Inflammatory macrophage treated with lipopolysaccharide for 1 hour (primary cell): ENCODE measurements at regions not wholly inside any gene's neighbourhood (a gene's known extent, or its start where the extent isn't known, plus 50 kb on each side); places are given as distances from the start of the nearest gene placed in this dataset.

ENCODE experiments used
- DNase-seq, 2 donors: peaks; one replicate each; pipeline ENCODE4 v3.0.0-alpha.2; 2020 to 2022

DNA sequence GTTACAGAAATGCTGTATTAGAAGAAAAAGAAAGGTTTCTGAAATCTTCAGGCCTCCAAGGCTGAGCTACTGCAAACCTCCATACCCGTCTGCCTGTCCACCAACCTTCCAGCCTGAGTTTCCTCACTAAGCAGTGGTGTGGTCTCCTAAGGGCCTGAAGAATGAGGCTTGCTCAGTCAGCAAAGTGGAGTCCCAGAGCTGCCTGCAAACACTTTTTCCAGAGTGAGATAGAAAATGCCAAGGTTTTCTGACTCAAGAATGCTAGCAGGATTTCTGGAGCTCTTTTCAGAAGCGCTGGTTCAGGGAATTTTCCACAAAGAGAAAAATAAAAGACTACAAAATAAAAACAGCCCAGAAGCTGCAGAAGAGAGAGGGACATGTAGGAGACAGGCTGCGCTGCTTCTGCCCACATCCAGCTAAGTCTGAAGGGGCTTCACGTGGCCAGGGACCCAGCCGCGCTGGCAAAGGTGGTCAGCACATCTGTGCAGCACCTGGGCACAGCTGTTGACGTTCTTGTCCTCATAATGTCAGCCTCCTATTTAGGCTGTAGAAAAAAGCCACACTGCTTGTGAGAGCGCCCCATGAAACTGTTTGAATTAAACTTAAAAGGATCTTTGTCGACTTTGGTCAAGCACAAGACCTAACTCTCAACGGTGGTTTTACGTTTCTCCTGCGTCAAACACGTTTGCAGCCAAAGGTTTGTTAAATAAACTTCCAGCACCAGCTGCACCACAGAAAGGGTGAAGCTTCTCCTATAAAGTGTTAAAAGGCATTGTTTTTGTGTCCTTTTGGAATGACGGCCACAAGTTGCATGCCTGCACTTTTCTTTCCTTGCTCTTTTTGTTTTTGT lies 209.0 kb downstream of the THBS2 start:
- no peak for DNase-seq

DNA sequence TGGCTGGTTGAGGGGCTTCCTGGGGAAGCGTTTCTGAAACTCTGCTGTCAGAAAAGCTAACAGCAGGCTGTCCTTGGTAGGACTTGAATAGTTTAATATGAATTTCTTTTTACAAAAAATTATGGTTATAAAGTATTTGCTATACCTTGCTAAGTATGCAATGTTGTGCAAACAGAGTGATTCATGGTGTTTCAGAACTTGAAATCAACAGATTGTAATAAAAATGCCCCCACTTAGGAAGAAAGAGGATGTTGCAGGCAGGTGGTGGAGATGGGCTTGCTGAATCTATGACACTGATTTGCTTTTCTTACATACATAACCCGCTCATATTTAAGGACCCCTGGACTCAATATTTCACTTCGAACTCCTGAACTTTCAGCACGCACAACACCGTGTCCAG lies 211.6 kb downstream of the THBS2 start:
- no peak for DNase-seq

DNA sequence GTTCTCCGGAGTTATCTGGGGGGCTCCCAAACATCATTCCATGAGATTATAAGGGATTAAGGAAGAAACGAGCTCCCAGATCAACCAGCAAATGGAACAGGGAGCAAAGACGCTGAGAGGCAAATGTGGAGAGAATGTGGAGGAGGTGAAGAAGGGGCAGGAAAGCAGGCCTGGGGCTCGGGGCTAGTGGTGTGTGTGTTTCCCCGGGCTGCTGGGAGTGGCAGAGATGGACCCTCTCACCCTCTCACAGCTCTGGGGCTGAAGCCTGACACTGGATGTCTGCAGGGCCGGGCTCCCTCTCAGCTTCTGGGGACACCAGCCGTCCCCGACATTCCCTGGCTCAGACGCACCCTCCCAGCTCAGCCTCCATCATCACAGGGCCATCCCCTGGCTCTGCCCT lies 212.6 kb downstream of the THBS2 start:
- no peak for DNase-seq

DNA sequence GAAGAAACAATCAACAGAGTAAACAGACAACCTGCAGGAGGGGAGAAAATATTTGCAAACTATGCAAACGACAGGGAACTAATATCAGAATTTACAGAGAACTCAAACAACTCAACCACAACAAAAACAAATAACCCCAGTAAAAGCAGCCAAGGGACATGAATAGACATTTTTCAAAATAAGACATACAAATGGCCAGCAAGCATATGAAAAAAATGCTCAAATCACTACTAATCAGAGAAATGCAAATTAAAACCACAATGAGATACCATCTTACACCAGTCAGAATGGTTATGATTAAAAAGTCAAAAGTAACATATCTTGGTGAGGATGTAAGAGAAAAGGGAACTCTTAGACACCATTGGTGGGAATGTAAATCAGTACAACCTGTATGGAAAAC lies 215.0 kb downstream of the THBS2 start:
- DNase-seq, result no peak

DNA sequence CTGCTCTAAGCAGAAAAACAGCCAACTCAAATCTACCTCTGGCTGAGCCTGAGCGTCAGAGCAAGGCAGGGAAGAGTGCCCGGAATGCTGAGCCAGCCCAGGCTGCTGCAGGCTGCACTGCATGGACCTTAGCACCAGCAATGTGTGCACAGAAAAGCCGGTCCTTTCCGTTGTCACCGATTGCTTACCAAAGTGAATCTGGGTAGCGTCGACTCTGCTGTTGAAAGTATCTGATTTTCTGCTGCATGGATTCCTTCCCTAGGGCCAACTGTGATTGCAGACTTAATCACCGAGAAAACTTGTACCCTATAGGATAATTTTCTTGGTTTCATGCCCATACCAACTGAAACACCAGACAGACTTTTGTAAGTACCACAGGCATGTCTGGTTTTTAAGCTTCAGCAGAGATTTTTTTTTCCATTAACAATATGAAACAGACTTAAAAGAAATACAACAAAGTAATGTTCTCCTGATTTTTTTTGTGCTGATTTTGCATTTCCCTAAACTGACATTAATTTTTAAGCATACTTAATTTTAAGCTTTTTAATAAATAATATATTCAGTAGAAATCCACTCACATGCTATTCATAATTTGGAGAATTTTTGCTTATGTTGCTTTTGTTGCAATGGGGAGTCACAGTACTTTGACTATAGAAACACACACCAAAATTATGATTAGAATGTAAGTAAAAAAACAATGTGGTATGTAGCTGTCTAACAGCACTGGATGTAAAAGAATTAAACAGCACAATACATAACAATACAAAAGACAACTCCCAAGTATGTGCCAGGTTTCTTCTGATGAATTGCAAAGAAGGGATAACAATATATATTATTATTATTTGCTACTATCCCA lies 218.0 kb downstream of the THBS2 start:
- no peak for DNase-seq

DNA sequence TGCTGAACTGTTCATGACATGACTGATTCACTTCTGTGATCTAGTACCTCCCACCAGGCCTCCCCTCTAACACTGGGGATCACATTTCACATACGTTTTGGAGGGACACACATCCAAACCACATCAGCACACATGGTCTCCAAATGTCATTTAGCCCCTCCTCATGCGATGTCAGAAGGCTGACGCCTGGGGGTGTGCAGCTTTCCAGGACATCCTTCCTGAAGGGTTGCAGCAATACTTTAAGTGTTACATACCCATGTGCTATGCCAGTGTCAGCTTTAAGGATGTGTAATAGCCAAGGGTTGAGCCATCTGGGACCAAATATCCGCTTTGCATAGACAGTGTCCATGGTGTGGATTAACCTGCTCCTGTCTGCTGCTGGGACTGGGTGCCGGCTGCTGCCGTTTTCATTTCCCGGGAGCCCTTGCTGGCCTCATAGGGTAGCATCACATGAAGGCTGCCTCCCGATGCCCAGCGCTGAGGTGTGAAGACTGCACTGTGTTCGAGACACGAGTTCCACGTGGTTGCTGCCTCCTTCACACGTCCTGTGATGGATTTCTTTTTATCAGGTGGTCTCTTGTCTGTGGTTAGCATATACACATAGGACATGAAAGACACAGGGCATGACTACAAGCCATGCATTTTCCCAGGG lies 219.0 kb downstream of the THBS2 start:
- DNase-seq, result no peak

DNA sequence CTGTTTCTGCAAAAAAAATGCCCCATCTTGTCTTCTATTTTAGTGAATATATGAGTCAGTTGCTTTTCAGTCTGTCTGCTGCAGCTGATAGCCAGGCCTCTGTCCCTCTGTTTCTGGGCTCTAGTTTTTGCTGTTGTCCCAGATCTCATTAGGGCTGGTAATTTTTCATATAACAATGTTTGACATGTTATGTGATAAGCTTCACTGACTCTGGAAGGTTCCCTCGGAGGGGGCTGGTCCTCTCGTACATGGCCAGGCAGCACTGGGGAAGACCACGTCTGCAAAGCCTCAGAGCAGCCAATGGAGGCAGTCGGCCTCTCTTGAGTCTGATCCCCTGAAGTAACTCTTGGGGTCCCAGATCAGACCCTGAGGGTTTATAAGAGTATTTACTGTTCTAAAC lies 223.8 kb downstream of the THBS2 start:
- no peak for DNase-seq

DNA sequence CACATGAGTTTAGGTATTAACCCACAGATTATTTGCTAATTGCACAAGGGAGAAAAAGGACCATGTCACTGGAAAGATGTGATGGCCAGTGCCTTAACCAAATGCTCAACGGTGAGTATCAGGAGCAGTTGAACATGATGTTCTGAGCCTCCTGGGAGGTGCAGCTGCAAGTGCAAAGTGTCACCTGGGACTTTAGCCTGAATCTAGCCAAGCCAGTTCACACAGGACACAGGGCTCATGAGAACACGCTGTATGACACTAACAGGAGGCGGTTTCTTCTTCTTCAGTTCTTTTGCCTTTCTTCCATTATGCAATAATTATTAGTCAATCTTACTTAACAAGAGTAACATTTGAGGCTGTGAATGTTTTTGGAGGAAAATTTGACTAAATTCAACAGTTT lies 225.3 kb downstream of the THBS2 start:
- DNase-seq, result no peak

DNA sequence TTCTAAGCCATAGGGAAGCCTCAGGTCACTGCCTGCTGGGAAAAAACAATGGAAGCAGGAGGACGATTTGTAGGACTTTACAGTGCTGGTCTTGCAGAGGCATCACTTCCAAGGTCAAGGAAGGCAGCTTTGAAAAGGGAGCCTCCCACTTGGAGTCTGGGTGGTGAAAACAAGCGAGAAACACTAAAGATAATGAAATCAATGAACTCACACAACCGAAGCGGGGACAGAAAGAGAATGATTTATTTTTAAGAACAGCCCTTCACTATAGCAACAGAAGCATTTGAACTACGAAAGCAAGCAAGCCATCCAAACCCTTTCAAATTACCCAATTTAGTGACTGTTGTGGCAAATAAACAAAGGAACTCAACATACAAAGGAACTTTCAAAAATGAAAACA lies 227.5 kb downstream of the THBS2 start:
- no peak for DNase-seq

DNA sequence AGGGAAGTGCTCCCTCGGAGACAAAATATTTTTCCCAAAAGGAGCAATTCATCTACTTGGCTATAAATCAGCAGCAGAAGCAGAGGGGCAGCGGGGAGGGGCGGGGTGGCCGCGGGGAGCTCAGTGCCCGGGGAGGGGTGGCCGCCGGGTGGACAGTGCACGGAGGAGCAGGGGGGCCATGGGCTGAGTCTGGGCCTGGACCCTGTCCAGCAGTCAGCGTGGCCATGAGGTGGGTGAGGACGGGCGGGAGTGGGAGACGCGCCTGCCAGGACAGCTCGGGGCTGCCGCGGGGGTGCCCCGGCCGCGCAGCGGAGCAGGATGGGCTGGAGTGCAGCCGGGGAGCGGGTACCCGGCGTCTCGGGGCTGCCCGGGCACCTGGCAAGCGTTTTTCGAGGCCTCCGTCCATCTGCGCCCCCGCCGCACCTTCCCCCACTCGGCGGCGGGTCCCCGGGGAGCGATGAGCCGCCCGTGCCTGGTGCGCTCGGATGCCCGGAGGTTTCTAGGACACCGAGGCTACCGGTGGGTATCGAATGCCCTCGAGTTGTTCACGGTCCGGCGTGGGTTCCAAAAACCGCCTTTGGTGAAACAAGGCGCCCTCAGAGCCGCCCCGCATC lies 229.5 kb downstream of the THBS2 start:
- DNase-seq, result no peak

DNA sequence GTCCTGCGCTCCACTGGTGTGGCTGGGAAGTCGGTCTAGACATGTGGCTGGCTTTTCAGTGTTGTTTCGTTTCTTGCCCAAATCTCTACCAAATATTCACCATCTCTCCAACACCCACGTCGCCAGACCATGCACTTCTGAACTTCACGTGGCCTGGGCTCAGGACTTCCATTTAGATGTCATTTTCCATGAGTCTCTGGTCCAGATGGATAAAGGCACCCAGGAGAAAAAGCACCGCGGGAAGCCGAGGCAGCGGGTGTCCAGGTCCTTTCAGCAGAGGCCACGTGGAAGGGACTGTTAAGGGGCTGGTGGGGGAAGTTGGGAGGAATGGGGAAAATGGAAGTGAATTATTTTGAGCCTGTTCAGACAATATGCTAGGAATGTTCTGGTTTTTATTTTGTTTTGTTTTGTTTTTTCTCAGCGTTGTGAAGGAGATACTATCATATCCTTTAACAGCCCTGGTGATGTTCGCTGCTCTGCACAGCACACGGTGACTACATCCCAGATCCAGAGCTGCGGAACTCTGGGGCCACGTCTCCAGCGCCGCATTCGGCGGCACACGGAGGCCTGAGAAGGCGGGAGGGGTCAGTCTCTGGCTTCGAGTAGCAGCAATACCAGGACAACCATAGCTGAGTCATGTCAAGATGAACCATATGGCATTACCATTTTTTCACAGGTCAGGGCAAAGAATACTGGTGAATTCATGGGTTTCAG lies 230.3 kb downstream of the THBS2 start:
- DNase-seq, result no peak

DNA sequence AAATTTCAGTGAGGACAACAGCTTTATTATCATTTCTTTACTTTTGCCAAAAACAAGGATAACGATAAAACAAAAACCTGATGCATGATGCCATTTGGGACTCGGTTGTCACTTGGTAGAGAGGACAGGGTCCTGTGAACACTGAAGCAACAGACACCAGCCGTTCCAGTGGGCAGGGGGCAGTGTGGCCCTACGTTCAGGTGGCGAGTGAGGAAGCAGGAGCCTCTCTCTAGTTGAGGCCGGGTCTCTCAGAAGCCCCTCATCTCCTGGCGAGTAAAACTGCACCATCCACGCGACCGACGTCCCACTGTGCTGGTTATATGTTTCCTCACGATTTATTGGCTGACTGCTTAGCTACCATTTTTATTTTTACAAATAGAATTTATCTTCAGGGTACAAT lies 231.6 kb downstream of the THBS2 start:
- no peak for DNase-seq

DNA sequence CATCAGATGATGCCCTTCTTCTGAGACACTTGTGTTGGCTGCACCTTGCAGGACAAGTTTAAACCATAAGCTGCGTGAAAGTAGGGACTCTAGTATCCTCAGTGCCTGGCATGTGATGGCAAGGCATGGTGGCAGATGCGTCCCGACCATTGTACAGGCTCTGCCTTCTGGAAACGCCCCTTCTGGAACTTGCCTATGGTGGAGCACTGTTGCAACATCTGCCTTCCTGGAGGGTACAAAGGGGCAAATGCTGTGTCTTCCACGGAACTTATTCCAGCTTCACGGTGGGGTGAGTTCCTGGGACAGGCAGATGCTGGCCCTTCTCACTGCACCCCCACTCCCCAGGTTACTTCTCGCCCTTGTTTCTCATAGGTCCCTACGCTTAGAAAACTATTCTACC lies 232.8 kb downstream of the THBS2 start:
- no peak for DNase-seq

DNA sequence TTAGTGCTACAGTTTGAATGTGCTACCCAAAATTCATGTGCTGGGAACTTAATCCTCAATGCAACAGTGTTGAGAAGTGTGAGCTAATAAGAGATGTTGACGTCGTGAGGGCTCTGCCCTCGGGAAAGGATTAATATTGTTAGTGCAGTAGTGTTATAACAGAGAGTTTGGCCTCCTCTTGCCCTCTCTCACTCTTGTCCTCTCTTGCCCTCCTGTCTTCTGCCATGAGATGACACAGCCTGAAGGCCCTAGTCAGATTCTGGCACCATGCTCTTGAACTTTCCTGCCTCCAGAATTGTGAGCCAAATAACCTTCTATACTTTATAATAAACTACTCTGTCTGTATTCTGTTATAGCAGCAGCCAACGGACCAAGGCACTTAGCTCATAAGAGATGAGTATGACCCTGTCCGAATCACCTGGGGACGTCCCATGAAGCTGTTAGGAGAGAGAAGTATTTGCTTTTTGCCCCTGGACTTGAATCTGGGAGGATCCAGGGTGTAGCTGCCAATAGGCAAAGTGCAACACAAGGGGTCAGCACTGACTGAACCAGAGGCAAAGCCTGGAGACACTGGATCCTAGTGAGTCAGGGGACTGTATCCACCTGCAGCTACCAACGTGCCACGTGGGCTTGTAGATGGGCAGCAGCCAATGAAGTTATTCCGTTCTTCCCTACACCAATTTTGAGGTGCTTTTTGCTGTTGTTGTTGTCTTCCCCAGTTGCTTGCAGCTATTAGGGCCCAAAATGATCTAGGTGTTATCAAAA lies 233.7 kb downstream of the THBS2 start:
- DNase-seq, result no peak

DNA sequence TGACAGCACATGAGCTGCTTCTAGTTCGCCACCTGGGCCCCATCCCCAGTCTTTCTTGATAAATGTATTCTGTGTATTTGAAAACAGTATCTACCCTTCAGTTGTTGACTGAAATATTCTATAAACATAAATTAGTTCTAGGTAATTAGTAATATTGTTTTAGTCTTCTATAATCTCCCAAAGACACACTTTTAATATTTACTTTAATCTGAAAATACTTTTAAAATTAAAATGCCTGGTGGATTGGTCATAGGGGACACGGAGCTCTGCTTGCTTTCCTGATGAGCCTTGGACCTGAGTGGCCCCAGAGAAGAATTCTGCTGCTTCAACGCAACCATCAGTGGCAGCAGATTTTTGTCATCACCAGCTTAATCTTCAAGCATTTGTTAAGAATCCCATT lies 234.5 kb downstream of the THBS2 start:
- no peak for DNase-seq

DNA sequence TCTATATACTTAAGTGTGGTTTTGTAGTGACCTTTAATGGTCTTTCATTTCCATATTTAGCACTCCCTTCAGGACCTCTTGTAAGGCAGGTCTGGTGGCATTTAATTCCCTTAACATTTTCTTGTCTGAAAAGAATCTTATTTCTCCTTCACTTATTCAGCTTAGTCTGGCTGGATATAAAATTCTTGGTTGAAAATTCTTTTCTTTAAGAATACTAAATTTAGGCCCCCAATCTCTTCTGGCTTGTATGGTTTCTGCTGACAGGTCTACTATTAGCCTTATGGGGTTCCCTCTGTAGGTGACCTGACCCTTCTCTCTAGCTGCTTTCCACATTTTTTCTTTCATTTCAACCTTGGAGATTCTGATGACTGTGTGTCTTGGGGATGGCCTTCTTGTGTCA lies 236.9 kb downstream of the THBS2 start:
- DNase-seq, result no peak

DNA sequence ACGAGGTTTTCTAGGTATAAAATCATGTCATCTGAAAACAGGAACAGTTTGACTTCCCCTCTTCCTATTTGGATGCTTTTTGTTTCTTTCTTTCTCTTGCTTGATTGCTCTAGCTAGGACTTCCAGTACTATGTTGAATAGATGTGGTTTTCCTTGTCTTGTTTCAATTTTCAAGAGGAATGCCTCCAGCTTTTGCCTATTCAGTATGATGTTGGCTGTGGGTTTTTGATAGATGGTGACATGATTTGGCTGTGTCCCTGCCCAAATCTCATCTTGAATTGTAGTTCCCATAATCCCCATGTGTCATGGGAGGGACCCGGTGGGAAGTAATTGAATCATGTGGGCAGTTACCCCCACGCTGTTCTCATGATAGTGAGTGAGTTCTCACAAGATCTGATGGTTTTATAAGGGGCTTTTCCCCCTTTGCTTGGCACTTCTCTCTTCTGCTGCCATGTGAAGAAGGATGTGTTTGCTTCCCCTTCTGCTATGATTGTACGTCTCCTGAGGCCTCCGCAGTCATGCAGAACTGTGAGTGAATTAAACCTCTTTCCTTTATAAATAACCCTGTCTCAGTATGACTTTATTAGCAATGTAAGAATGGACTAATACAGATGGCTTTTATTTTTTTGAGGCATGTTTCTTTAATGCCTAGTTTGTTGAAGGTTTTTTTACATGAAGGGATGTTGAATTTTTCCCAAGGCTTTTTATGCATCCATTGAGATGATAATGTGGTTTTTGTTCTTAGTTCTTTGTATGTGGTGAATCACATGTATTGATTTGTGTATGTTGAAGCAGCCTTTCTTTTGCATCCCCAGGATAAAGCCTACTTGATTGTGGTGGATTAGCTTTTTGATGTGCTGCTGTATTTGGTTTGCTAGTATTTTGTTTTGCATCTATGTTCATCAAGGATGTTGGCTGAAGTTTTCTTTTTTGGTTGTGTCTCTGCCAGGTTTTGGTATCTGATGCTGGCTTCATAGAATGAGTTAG lies 239.1 kb downstream of the THBS2 start:
- no peak for DNase-seq

DNA sequence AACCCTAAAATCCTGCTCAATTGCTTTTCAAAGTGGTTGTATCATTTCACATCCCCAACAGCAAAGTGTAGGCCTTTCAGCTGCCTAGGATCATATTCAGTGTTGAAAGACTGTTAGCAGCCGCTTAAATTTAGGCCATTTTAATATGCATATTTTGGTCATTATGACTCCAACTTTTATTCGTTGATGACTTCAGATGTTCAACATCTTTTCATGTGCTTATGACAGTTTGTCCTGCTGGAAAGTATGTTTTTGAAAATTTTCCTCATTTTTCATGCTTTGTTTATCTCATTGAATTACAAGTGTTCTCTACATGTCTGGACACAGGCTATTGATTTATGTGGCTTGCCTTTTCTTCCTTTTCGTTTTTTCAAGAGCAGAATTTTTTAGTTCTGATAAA lies 244.0 kb downstream of the THBS2 start:
- no peak for DNase-seq

DNA sequence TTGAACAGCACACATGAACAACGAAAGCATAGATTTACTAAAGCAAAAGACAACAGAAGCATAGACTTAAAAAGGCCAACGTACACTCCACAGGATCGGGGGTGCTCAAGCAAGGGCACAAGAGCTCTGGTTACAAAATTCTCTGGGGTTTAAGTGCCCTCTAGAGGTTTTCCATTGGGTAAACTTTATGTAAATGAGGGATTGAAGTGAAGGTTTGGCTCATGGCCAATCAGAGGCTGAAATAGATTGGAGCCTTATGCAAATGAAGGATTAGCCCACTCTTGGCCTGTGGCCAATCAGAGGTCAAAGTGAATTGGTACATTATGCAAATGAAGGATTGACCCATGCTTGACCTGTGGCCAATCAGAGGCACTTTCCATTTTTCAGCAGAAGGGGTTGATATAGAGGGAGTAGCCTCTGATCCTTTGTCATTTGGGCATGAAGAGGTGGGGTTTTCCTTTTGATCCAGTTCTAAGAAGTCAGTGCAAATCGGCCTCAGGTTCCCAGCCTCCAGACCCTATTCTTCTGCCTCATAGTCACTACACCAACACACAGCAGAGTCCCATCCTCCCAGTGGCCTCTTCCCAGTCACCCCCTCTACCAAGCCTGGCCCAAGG lies 244.9 kb downstream of the THBS2 start:
- no peak for DNase-seq

DNA sequence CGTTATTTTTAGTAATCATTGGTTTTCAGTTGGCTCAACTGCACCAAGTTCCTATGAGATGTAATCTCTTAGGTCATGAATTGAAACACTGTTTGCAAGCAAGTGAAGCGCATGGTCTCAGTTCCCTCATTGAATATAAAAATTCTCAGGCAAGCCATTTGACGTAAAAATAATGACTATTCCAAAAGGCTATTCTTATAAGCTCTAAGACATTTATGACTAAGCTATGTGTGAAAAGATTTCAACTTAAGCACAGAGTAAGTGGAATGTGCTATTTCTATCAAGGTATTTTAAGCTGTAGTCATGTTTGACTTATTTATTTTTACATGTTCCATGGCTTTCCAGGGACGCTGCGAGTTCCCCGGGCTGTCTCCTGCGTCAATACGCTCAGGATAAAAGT lies 248.5 kb downstream of the THBS2 start:
- no peak for DNase-seq
